ENCODE measurements at regions not wholly inside any gene's neighbourhood (a gene's known extent, or its start where the extent isn't known, plus 50 kb on each side); places are given as distances from the start of the nearest gene placed in this dataset.

GRCh38 chr13:107870400-107870799 is 344.9 kb downstream of the LIG4 start:
- TF ChIP-seq POLR2A (IDR thresholded peaks at IDR 0.05; ENCODE audit: extremely low read depth, insufficient read length) = no peak
- no peak for TF ChIP-seq MAX (IDR thresholded peaks at IDR 0.05; ENCODE audit: low read depth, low read length)

All from NB4 (cell line).